Thyroid gland (tissue), 4 donors: ENCODE measurements at regions not wholly inside any gene's neighbourhood (a gene's known extent, or its start where the extent isn't known, plus 50 kb on each side); places are given as distances from the start of the nearest gene placed in this dataset.

Source experiments
- CTCF ChIP-seq, 6 experiments: fragments of 200-600 bp in 3 of 6; fragments of 450-650 bp in 3 of 6; sonication (generic) in 3 of 6; IDR thresholded peaks; one replicate each; pipeline ENCODE4 v1.5.1; 2016 to 2019; ENCODE audit warnings: antibody characterized with exemption in 6 of 6, mild to moderate bottlenecking in 2 of 6, inconsistent platforms in 1 of 6, moderate library complexity in 1 of 6
- POLR2A ChIP-seq, 2 donors: fragments of 450-650 bp; IDR thresholded peaks; one replicate each; pipeline ENCODE4 v1.6.1; 2017; ENCODE audit warnings: antibody characterized with exemption in 2 of 2, mild to moderate bottlenecking in 2 of 2, moderate library complexity in 1 of 2

GRCh38 chr18:2395427-2396161 is 175.7 kb downstream of the METTL4 start:
- TF ChIP-seq CTCF (IDR thresholded peaks at IDR 0.05), result no peak
- TF ChIP-seq POLR2A (IDR thresholded peaks at IDR 0.05), result no peak
